NCI-H1694 (cell line): ENCODE measurements at regions not wholly inside any gene's neighbourhood (a gene's known extent, or its start where the extent isn't known, plus 50 kb on each side); places are given as distances from the start of the nearest gene placed in this dataset.

Source experiments
- DNase-seq: peaks from one replicate; lab custom pipeline; 2025; lab: John Stamatoyannopoulos, UW

- DNase-seq, result no peak
Observed at GRCh38 chr2:129300456-129300855, 679.0 kb upstream of the RAB6C start.

GRCh38 chr2:129301431-129301913 is 678.0 kb upstream of the RAB6C start:
- DNase-seq, result peak; percentile 7

GRCh38 chr2:129302106-129302505 is 677.4 kb upstream of the RAB6C start:
- no peak for DNase-seq

GRCh38 chr2:129302561-129303183 is 676.8 kb upstream of the RAB6C start:
- no peak for DNase-seq

- DNase-seq, result no peak
Observed at GRCh38 chr2:129314120-129314519, 665.3 kb upstream of the RAB6C start.

- DNase-seq, result no peak
Observed at GRCh38 chr2:129318581-129319421, 660.7 kb upstream of the RAB6C start.

GRCh38 chr2:129319422-129319717 is 660.1 kb upstream of the RAB6C start:
- no peak for DNase-seq

- DNase-seq, result no peak
Observed at GRCh38 chr2:129320288-129320687, 659.2 kb upstream of the RAB6C start.

- no peak for DNase-seq
Observed at GRCh38 chr2:129324349-129324748, 655.1 kb upstream of the RAB6C start.

GRCh38 chr2:129325151-129325550 is 654.3 kb upstream of the RAB6C start:
- no peak for DNase-seq

- no peak for DNase-seq
Observed at GRCh38 chr2:129329574-129329973, 649.9 kb upstream of the RAB6C start.

GRCh38 chr2:129330504-129330903 is 649.0 kb upstream of the RAB6C start:
- no peak for DNase-seq

- no peak for DNase-seq
Observed at GRCh38 chr2:129331638-129332037, 647.8 kb upstream of the RAB6C start.

- no peak for DNase-seq
Observed at GRCh38 chr2:129334128-129334527, 645.3 kb upstream of the RAB6C start.

- no peak for DNase-seq
Observed at GRCh38 chr2:129334696-129335410, 644.6 kb upstream of the RAB6C start.

GRCh38 chr2:129336276-129336675 is 643.2 kb upstream of the RAB6C start:
- no peak for DNase-seq

GRCh38 chr2:129337076-129337475 is 642.4 kb upstream of the RAB6C start:
- no peak for DNase-seq

GRCh38 chr2:129345540-129345939 is 633.9 kb upstream of the RAB6C start:
- no peak for DNase-seq

GRCh38 chr2:129347486-129348217 is 631.8 kb upstream of the RAB6C start:
- DNase-seq, result no peak

GRCh38 chr2:129354631-129355030 is 624.8 kb upstream of the RAB6C start:
- no peak for DNase-seq

- DNase-seq, result no peak
Observed at GRCh38 chr2:129361688-129362087, 617.8 kb upstream of the RAB6C start.

GRCh38 chr2:129366263-129366662 is 613.2 kb upstream of the RAB6C start:
- DNase-seq, result no peak
